Keratinocyte (primary cell): ENCODE measurements at regions not wholly inside any gene's neighbourhood (a gene's known extent, or its start where the extent isn't known, plus 50 kb on each side); places are given as distances from the start of the nearest gene placed in this dataset.

Source experiments
- EZH2 ChIP-seq: IDR thresholded peaks from one replicate; pipeline ENCODE4 v1.6.1; 2012; ENCODE audit warnings: inconsistent platforms, mild to moderate bottlenecking, low read length, moderate library complexity
- TF ChIP-seq, protein P1 (sequence below), 3 experiments: IDR thresholded peaks in 1 of 3; conservative IDR thresholded peaks in 1 of 3; optimal IDR thresholded peaks in 1 of 3; 2 replicates in 2 of 3; 3 replicates in 1 of 3; pipeline versions ENCODE3 to v1.5.1; 2011; ENCODE audit warnings: low read length in 3 of 3, mild to moderate bottlenecking in 3 of 3, moderate library complexity in 2 of 3, control low read depth in 1 of 3, inconsistent platforms in 1 of 3; ENCODE audit not compliant: insufficient read depth in 2 of 3; ENCODE audit errors: extremely low read depth in 1 of 3

GRCh38 chr6:141664744-141665143 is 468.0 kb upstream of the GJE1 start:
- TF ChIP-seq, protein P1, sequence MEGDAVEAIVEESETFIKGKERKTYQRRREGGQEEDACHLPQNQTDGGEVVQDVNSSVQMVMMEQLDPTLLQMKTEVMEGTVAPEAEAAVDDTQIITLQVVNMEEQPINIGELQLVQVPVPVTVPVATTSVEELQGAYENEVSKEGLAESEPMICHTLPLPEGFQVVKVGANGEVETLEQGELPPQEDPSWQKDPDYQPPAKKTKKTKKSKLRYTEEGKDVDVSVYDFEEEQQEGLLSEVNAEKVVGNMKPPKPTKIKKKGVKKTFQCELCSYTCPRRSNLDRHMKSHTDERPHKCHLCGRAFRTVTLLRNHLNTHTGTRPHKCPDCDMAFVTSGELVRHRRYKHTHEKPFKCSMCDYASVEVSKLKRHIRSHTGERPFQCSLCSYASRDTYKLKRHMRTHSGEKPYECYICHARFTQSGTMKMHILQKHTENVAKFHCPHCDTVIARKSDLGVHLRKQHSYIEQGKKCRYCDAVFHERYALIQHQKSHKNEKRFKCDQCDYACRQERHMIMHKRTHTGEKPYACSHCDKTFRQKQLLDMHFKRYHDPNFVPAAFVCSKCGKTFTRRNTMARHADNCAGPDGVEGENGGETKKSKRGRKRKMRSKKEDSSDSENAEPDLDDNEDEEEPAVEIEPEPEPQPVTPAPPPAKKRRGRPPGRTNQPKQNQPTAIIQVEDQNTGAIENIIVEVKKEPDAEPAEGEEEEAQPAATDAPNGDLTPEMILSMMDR (optimal IDR thresholded peaks at IDR 0.05 in 1 of 3, IDR thresholded peaks at IDR 0.05 in 1 of 3, conservative IDR thresholded peaks at IDR 0.05 in 1 of 3; ENCODE audit: extremely low read depth in 1 of 3, insufficient read depth in 2 of 3, low read length in 3 of 3): no peak
- TF ChIP-seq EZH2: no peak
